ENCODE measurements at regions not wholly inside any gene's neighbourhood (a gene's known extent, or its start where the extent isn't known, plus 50 kb on each side); places are given as distances from the start of the nearest gene placed in this dataset.

DNA sequence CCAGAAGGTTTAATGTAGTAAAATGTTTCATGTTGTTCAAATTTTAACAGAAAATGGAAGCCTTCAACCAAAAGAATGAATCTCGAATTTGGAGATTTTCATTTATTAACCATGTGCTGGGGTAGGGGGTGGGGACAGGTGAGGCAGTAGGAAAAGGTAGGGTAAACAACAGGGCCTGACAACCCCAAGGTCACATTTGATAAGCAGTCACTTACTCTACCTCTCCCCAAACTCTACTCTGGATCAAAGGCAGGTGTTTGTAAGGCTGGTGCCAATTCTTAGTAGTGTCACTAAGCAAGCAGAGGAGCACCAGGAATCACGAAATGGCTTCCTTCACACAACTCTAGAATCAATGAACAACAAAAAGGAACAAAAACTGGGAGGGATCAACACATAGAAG is 138.0 kb downstream of the ZFAND4 start:
- no peak overlapping the region for H3K27ac ChIP-seq (ENCODE audit: low read depth)
- no peaks in the 10 kb centered on the region for H3F3A ChIP-seq (replicated peaks; ENCODE audit: low read depth)
- DNase-seq (ENCODE audit: low spot score) (no peak), ATAC-seq (no peak)
- no peaks in the 10 kb centered on the region for H3K9me3 Mint-ChIP-seq
- H3K27me3 Mint-ChIP-seq (ENCODE audit: insufficient read depth, low read depth, poor library complexity) = no peaks in the 10 kb centered on the region
- peaks cover under 1% of the 10 kb centered on the region; the same call in 1 of the 2 replicates for H3K79me2 ChIP-seq (replicated peaks; ENCODE audit: insufficient read depth)
- H3K4me1 ChIP-seq (ENCODE audit: insufficient read depth) = no peaks in the 10 kb centered on the region
- no peaks in the 10 kb centered on the region for H3K27me3 ChIP-seq (ENCODE audit: insufficient read depth)
- no peaks in the 10 kb centered on the region for H3K9me2 ChIP-seq (ENCODE audit: insufficient read depth)
- H3K4me3 ChIP-seq = no peak overlapping the region
- H3K36me3 ChIP-seq (ENCODE audit: insufficient read depth) = no peaks in the 10 kb centered on the region
- H3K36me3 Mint-ChIP-seq (ENCODE audit: low read depth) = no peaks in the 10 kb centered on the region
- H3K27ac Mint-ChIP-seq = no peak overlapping the region
- no peak overlapping the region for H3K4me3 Mint-ChIP-seq
- no peak for TF ChIP-seq STAT1 (IDR thresholded peaks at IDR 0.05; ENCODE audit: unreplicated experiment)
- no peak for TF ChIP-seq EZH2phosphoT487 (IDR thresholded peaks at IDR 0.05; ENCODE audit: unreplicated experiment)
- TF ChIP-seq ZNF114 (CRISPR knock-in tag; IDR thresholded peaks at IDR 0.05) = no peak
- no peak overlapping the region for H2AFZ ChIP-seq
- no peaks in the 10 kb centered on the region for H3K4me1 Mint-ChIP-seq
- H3K4me2 ChIP-seq = no peak overlapping the region
- 0 out of 2 replicates have a peak, but pooled peaks cover 4% of the 10 kb centered on the region for H4K20me1 ChIP-seq (replicated peaks; ENCODE audit: insufficient read depth)

DNA sequence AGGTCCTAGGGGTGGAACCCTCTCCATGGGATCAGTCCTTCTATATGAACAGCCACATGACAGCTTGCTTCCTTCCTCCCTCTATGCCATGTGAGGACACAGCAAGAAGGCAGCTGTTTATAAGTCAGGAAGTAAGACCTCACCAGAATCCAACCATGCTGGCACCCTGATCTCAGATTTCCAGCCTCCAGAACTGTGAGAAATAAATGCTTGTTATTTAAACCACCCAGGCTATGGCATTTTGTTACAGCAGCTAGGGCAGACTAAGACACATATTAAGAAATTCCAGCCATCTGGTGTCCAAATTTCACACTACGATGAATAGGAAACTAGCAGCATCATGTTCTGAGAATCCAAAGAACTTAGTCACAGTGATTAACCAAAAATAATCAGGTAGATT is 140.1 kb downstream of the ZFAND4 start:
- no peak overlapping the region for H3K4me2 ChIP-seq
- no peaks in the 10 kb centered on the region for H3K27me3 ChIP-seq (ENCODE audit: insufficient read depth)
- no peaks in the 10 kb centered on the region for H3K9me2 ChIP-seq (ENCODE audit: insufficient read depth)
- 0 out of 2 replicates have a peak, but pooled peaks cover 6% of the 10 kb centered on the region for H3K79me2 ChIP-seq (replicated peaks; ENCODE audit: insufficient read depth)
- H3K36me3 Mint-ChIP-seq (ENCODE audit: low read depth) = no peaks in the 10 kb centered on the region
- DNase-seq (ENCODE audit: low spot score) = no peak
- H3F3A ChIP-seq (replicated peaks; ENCODE audit: low read depth) = no peaks in the 10 kb centered on the region
- no peak overlapping the region for H3K27ac ChIP-seq (ENCODE audit: low read depth)
- H3K4me3 ChIP-seq = no peak overlapping the region
- no peak overlapping the region for H3K27ac Mint-ChIP-seq
- H3K4me3 Mint-ChIP-seq = no peak overlapping the region
- ATAC-seq = no peak
- no peak overlapping the region for H2AFZ ChIP-seq
- no peaks in the 10 kb centered on the region for H3K4me1 Mint-ChIP-seq
- H3K36me3 ChIP-seq (ENCODE audit: insufficient read depth) = no peaks in the 10 kb centered on the region
- no peaks in the 10 kb centered on the region for H3K27me3 Mint-ChIP-seq (ENCODE audit: insufficient read depth, low read depth, poor library complexity)
- no peaks in the 10 kb centered on the region for H3K9me3 Mint-ChIP-seq
- no peaks in the 10 kb centered on the region for H3K4me1 ChIP-seq (ENCODE audit: insufficient read depth)
- 0 out of 2 replicates have a peak, but pooled peaks cover 4% of the 10 kb centered on the region for H4K20me1 ChIP-seq (replicated peaks; ENCODE audit: insufficient read depth)
- TF ChIP-seq, protein P1, sequence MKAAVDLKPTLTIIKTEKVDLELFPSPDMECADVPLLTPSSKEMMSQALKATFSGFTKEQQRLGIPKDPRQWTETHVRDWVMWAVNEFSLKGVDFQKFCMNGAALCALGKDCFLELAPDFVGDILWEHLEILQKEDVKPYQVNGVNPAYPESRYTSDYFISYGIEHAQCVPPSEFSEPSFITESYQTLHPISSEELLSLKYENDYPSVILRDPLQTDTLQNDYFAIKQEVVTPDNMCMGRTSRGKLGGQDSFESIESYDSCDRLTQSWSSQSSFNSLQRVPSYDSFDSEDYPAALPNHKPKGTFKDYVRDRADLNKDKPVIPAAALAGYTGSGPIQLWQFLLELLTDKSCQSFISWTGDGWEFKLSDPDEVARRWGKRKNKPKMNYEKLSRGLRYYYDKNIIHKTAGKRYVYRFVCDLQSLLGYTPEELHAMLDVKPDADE (IDR thresholded peaks at IDR 0.05) = no peak
- TF ChIP-seq EZH2 (IDR thresholded peaks at IDR 0.05; ENCODE audit: low read depth, unreplicated experiment) = no peak
- TF ChIP-seq, protein P2, sequence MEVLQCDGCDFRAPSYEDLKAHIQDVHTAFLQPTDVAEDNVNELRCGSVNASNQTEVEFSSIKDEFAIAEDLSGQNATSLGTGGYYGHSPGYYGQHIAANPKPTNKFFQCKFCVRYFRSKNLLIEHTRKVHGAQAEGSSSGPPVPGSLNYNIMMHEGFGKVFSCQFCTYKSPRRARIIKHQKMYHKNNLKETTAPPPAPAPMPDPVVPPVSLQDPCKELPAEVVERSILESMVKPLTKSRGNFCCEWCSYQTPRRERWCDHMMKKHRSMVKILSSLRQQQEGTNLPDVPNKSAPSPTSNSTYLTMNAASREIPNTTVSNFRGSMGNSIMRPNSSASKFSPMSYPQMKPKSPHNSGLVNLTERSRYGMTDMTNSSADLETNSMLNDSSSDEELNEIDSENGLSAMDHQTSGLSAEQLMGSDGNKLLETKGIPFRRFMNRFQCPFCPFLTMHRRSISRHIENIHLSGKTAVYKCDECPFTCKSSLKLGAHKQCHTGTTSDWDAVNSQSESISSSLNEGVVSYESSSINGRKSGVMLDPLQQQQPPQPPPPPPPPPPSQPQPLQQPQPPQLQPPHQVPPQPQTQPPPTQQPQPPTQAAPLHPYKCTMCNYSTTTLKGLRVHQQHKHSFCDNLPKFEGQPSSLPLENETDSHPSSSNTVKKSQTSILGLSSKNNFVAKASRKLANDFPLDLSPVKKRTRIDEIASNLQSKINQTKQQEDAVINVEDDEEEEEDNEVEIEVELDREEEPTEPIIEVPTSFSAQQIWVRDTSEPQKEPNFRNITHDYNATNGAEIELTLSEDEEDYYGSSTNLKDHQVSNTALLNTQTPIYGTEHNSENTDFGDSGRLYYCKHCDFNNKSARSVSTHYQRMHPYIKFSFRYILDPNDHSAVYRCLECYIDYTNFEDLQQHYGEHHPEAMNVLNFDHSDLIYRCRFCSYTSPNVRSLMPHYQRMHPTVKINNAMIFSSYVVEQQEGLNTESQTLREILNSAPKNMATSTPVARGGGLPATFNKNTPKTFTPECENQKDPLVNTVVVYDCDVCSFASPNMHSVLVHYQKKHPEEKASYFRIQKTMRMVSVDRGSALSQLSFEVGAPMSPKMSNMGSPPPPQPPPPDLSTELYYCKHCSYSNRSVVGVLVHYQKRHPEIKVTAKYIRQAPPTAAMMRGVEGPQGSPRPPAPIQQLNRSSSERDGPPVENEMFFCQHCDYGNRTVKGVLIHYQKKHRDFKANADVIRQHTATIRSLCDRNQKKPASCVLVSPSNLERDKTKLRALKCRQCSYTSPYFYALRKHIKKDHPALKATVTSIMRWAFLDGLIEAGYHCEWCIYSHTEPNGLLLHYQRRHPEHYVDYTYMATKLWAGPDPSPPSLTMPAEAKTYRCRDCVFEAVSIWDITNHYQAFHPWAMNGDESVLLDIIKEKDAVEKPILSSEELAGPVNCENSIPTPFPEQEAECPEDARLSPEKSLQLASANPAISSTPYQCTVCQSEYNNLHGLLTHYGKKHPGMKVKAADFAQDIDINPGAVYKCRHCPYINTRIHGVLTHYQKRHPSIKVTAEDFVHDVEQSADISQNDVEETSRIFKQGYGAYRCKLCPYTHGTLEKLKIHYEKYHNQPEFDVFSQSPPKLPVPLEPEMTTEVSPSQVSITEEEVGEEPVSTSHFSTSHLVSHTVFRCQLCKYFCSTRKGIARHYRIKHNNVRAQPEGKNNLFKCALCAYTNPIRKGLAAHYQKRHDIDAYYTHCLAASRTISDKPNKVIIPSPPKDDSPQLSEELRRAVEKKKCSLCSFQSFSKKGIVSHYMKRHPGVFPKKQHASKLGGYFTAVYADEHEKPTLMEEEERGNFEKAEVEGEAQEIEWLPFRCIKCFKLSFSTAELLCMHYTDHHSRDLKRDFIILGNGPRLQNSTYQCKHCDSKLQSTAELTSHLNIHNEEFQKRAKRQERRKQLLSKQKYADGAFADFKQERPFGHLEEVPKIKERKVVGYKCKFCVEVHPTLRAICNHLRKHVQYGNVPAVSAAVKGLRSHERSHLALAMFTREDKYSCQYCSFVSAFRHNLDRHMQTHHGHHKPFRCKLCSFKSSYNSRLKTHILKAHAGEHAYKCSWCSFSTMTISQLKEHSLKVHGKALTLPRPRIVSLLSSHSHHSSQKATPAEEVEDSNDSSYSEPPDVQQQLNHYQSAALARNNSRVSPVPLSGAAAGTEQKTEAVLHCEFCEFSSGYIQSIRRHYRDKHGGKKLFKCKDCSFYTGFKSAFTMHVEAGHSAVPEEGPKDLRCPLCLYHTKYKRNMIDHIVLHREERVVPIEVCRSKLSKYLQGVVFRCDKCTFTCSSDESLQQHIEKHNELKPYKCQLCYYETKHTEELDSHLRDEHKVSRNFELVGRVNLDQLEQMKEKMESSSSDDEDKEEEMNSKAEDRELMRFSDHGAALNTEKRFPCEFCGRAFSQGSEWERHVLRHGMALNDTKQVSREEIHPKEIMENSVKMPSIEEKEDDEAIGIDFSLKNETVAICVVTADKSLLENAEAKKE (CRISPR knock-in tag; IDR thresholded peaks at IDR 0.05) = no peak
- TF ChIP-seq, protein P3, sequence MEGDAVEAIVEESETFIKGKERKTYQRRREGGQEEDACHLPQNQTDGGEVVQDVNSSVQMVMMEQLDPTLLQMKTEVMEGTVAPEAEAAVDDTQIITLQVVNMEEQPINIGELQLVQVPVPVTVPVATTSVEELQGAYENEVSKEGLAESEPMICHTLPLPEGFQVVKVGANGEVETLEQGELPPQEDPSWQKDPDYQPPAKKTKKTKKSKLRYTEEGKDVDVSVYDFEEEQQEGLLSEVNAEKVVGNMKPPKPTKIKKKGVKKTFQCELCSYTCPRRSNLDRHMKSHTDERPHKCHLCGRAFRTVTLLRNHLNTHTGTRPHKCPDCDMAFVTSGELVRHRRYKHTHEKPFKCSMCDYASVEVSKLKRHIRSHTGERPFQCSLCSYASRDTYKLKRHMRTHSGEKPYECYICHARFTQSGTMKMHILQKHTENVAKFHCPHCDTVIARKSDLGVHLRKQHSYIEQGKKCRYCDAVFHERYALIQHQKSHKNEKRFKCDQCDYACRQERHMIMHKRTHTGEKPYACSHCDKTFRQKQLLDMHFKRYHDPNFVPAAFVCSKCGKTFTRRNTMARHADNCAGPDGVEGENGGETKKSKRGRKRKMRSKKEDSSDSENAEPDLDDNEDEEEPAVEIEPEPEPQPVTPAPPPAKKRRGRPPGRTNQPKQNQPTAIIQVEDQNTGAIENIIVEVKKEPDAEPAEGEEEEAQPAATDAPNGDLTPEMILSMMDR (conservative IDR thresholded peaks at IDR 0.05; ENCODE audit: low read depth in 2 of 2) = no peak
- no peak for TF ChIP-seq ZNF331 (CRISPR knock-in tag; IDR thresholded peaks at IDR 0.05; ENCODE audit: low read depth)
- TF ChIP-seq, protein P4, sequence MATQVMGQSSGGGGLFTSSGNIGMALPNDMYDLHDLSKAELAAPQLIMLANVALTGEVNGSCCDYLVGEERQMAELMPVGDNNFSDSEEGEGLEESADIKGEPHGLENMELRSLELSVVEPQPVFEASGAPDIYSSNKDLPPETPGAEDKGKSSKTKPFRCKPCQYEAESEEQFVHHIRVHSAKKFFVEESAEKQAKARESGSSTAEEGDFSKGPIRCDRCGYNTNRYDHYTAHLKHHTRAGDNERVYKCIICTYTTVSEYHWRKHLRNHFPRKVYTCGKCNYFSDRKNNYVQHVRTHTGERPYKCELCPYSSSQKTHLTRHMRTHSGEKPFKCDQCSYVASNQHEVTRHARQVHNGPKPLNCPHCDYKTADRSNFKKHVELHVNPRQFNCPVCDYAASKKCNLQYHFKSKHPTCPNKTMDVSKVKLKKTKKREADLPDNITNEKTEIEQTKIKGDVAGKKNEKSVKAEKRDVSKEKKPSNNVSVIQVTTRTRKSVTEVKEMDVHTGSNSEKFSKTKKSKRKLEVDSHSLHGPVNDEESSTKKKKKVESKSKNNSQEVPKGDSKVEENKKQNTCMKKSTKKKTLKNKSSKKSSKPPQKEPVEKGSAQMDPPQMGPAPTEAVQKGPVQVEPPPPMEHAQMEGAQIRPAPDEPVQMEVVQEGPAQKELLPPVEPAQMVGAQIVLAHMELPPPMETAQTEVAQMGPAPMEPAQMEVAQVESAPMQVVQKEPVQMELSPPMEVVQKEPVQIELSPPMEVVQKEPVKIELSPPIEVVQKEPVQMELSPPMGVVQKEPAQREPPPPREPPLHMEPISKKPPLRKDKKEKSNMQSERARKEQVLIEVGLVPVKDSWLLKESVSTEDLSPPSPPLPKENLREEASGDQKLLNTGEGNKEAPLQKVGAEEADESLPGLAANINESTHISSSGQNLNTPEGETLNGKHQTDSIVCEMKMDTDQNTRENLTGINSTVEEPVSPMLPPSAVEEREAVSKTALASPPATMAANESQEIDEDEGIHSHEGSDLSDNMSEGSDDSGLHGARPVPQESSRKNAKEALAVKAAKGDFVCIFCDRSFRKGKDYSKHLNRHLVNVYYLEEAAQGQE (IDR thresholded peaks at IDR 0.05; ENCODE audit: unreplicated experiment) = no peak
- TF ChIP-seq POLR2AphosphoS5 (IDR thresholded peaks at IDR 0.05; ENCODE audit: low read depth) = no peak
